Activated CD4-positive, alpha-beta T cell treated with anti-CD3 and anti-CD28 coated beads, Interleukin-2, amount 50 U/mL, for 48 hours (primary cell): ENCODE measurements at regions not wholly inside any gene's neighbourhood (a gene's known extent, or its start where the extent isn't known, plus 50 kb on each side); places are given as distances from the start of the nearest gene placed in this dataset.

ENCODE experiments used
- DNase-seq, 2 experiments: peaks; one replicate each; pipeline ENCODE4 v3.0.0-alpha.2; 2020

DNA sequence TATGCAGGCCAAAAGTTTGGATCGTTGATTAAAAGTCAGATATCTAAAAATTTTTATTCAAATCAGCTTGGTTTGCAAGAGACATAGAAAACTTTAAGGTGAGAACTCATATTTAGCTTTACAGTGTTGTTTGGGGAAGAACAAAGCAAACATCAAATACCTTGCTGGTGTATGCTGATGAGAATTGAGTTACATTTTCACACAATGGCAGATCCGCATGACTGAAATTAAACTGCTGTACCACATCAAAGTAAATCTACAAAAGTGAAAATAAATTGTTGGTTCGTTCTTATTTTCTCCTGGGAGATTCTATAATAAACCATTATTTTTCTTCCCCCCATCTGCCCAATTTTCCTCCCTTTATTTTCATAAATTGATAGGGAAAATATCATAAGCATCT is 198.2 kb upstream of the PCSK5 start:
- no peak for DNase-seq

DNA sequence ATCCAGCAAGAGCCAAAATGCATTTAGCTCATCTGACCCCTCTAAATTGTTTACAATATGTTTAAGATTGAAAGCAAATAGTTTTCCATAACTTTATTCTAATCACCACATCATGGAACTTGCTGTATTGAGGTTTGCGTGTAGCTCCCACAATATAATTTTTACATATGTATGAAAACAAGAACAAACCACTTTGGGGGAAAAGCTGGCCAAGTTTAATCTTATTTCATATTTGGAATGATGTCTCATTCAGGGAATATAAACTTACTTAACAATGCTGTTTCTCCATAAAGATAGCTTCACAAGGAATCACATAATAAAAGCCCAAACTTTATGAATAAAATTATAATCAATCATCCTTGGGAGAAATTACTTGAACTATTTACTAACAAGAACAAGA is 194.6 kb upstream of the PCSK5 start:
- DNase-seq: no peak

GRCh38 chr9:75699017-75699416 is 191.5 kb upstream of the PCSK5 start:
- no peak for DNase-seq

DNA sequence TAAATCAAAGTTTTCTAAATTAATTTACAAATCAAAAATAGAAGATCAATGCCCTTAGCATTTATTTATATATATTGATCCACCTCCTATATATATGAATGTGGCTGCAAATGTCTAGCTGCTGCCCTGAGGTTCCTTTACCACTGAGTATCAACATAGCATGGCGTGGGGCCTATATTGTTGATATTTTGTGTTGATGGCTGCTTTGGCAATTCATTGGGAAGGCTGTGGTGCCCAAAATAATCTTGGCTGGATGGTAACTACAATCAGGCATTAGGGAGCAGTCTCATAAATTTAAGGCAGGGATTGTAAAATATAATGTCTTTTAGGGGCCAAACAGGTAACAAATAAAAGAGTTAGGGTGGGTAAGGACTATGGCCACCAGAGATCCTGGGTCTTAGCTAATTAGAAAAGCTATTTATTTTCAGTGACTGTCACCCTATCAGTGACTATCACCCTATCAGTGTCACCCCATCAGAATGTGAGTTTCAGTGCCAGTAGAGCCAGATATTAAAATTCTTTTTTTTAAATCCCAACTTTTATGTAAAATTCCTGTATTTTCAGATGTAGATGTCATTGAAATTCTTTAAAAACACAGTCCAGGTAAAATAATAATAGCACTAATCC is 190.7 kb upstream of the PCSK5 start:
- no peak for DNase-seq

DNA sequence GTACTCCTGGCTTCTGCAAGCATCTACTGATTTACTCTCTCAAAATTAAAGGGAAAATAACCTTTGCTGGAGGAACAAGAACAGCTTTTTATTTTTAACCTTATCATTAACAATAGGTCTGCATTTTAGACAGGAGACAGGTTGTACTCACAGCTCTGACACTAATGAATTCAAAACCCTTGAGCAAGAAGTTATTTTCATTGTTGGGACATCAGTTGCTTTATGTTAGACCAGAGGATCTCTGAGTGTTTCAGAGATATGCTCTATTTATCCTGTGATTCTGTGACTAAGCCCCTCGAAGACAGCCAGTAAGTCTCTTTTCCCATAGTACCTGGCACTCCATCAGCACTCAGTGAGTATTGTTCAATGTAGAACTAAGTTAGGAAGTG is 190.2 kb upstream of the PCSK5 start:
- no peak for DNase-seq

DNA sequence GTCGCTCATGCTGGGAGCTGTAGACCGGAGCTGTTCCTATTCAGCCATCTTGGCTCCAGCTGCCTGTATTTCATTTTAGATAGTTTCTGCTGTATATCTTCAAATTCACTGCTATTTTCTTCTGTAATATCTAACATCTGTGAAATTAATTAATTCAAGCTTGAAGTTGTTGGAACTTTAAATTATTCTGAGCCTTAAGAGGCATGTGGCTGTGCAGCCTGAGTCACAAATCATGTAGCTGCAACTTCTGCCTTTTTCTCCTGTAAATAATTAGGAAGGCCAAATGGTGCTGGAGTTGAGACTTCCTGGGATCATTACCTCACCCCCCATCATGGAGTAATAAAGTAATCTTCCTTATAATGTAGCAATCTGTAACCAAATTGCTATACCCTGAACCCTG is 183.3 kb upstream of the PCSK5 start:
- no peak for DNase-seq

GRCh38 chr9:75709698-75710097 is 180.8 kb upstream of the PCSK5 start:
- DNase-seq: no peak

GRCh38 chr9:75712700-75713099 is 177.8 kb upstream of the PCSK5 start:
- DNase-seq: no peak

- no peak for DNase-seq
These were observed 177.1 kb upstream of the PCSK5 start for GRCh38 chr9:75713335-75713734.

DNA sequence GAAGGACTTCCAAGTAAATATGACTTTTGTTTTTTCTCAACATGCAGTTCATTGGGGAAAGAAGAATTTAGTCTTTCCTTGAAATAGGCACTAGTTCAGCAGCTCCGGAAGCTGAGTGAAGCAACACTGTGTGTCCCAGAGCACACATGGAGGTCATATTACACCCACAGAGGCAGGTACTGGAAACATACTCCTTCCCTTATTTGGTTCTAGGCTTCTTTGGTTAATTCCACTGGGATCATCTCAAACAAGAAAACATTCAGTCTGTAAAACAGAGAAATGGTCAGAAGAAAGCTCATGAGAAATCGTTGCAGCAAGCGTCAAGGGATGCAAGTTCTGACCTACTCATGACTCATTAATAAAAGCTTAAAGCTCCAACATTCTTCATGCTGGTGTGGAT is 175.1 kb upstream of the PCSK5 start:
- no peak for DNase-seq

DNA sequence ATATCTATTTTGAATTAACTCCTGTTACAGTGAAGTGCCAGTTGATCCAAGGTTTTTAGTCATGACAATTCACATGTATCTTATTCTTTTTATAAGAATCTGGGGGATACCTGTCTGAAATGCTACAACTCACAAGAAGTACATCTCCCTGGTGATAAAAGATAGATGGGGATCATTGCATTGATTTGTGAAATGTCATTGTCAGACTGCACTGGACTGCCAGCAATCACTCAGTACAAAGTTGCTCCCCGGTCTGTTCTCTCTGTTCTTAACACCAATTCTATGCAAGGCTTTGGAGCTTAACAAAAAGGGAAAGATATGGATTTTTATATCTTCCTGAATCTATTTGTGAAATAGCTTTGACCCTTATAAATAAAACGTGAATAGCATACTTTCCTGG is 171.8 kb upstream of the PCSK5 start:
- no peak for DNase-seq

- no peak for DNase-seq
These were observed 162.1 kb upstream of the PCSK5 start for GRCh38 chr9:75728391-75728790.

GRCh38 chr9:75734802-75735201 is 155.7 kb upstream of the PCSK5 start:
- no peak for DNase-seq

GRCh38 chr9:75739884-75740611 is 150.4 kb upstream of the PCSK5 start:
- no peak for DNase-seq

GRCh38 chr9:75743855-75744254 is 146.6 kb upstream of the PCSK5 start:
- no peak for DNase-seq

- no peak for DNase-seq
These were observed 136.4 kb upstream of the PCSK5 start for GRCh38 chr9:75754080-75754479.

GRCh38 chr9:75775166-75775565 is 115.3 kb upstream of the PCSK5 start:
- DNase-seq: no peak

- no peak for DNase-seq
These were observed 114.3 kb upstream of the PCSK5 start for GRCh38 chr9:75775966-75776691.

- no peak for DNase-seq
These were observed 110.3 kb upstream of the PCSK5 start for GRCh38 chr9:75780185-75780584.

GRCh38 chr9:75788006-75788634 is 102.4 kb upstream of the PCSK5 start:
- DNase-seq: no peak

GRCh38 chr9:75797085-75797580 is 93.3 kb upstream of the PCSK5 start:
- no peak for DNase-seq

DNA sequence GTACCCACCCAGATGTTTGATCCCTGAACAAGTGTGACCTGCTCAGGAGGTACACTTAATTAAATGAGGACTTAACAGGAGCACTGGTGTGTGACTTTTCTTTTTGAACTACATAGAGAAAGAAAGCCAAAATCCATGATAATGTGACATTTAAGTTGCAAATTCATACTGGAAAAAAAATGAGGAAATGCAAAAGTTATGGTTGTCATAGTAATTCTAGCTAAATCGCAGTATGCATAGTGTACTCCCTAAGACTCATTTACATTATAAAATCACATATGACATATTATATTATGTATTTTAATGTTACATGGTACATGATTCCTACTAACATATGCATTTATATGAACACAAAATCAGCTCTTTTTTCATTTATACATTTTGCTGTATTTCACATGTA is 92.0 kb upstream of the PCSK5 start:
- no peak for DNase-seq

- DNase-seq: no peak
These were observed 87.3 kb upstream of the PCSK5 start for GRCh38 chr9:75803130-75803529.

- DNase-seq: no peak
These were observed 80.4 kb upstream of the PCSK5 start for GRCh38 chr9:75810063-75810462.
